Upper lobe of right lung (tissue), 1 donor: ENCODE measurements at regions not wholly inside any gene's neighbourhood (a gene's known extent, or its start where the extent isn't known, plus 50 kb on each side); places are given as distances from the start of the nearest gene placed in this dataset.
"Not testable (repeated sequence)": the region's sequence is repeated elsewhere in the genome, so short reads cannot be mapped to it uniquely, and the experiment has no call there.

ENCODE experiments used
- ATAC-seq: fragments of 200-7000 bp; cut with Tn5 transposase; one replicate; pipeline ENCODE4 v1.9.1; 2020; ENCODE audit warnings: mild to moderate bottlenecking, moderate library complexity
- DNase-seq: peaks from one replicate; pipeline ENCODE4 v3.0.0-alpha.2; 2020
- H3K27ac ChIP-seq: fragments of 200-600 bp; one replicate; pipeline ENCODE4 v1.8.0; 2022
- H3K27me3 ChIP-seq: fragments of 200-600 bp; one replicate; pipeline ENCODE4 v1.8.0; 2022; ENCODE audit warnings: mild to moderate bottlenecking
- H3K36me3 ChIP-seq: fragments of 200-600 bp; one replicate; pipeline ENCODE4 v1.8.0; 2022
- H3K4me1 ChIP-seq: fragments of 200-600 bp; one replicate; pipeline ENCODE4 v1.8.0; 2022
- H3K4me3 ChIP-seq: fragments of 200-600 bp; one replicate; pipeline ENCODE4 v1.8.0; 2022; ENCODE audit warnings: mild to moderate bottlenecking
- H3K9me3 ChIP-seq: fragments of 200-600 bp; one replicate; pipeline ENCODE4 v1.8.0; 2022
- CTCF ChIP-seq: fragments of 200-600 bp; IDR thresholded peaks from one replicate; pipeline ENCODE4 v1.8.0; 2022; ENCODE audit warnings: antibody characterized with exemption
- intact Hi-C: fragments of 100-400 bp; cut with DNase I; formaldehyde crosslinking; loops from one replicate; pipeline ENCODE4 v1.11.0; 2022
- donor health status: DM: no; HTN: yes; CAD: no; lungs with severe emphysema.

DNA sequence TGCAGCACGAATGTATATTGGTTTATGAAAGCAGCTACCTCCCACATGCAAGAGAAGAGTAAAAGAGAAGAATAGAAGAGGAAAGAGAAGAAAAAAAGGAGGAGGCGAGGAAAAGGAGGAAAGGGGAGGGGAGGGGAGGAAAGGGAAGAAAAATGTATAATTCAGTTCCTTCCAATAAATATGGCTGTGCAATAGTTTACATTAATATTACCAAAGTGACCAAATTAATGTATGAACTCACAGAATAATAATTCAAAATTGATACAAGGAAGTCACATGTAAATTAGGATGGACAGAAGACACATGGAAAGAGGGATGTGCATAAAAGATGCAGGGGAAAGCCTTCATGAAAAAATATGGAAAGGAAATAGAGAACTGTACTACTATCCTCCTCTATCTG is 172.5 kb downstream of the SLC38A4 start:
- Histone ChIP-seq H3K27ac (no peak overlapping the region), H3K27me3 (no peaks in the 10 kb centered on the region), H3K36me3 (no peaks in the 10 kb centered on the region), H3K9me3 (no peaks in the 10 kb centered on the region), H3K4me1 (no peaks in the 10 kb centered on the region), H3K4me3 (no peak overlapping the region)
- TF ChIP-seq CTCF, result no peak
- DNase-seq (no peak), ATAC-seq (no peak)
- intact Hi-C loops, result no loop called here

- intact Hi-C loops, result no loop called here
- no peak for ATAC-seq
Measured at GRCh38 chr12:46652692-46653091, 173.1 kb downstream of the SLC38A4 start.

DNA sequence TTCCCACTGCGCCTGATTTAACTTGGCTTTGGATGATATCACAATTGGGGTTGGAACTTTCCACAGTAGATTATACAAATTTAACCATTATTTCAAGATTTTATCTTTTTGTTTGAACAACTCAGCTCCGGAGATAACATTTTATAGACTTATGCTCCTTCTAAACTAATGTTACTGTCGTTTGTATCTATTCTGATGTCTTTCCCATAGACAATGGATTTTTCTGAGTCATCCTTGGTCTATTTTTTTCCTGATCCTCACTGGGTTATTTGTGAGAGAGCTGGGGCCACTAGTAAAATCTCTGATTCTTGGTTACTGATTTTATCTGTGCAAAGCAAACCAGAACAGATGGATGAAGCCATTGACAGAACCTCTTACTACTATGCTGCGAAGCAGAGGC is 175.1 kb downstream of the SLC38A4 start:
- Histone ChIP-seq H3K9me3 (no peaks in the 10 kb centered on the region), H3K27me3 (no peaks in the 10 kb centered on the region), H3K27ac (no peak overlapping the region), H3K4me3 (no peak overlapping the region), H3K4me1 (no peaks in the 10 kb centered on the region), H3K36me3 (no peaks in the 10 kb centered on the region)
- TF ChIP-seq CTCF, result no peak
- intact Hi-C loops, result no loop called here
- ATAC-seq (no peak), DNase-seq (no peak)

More at GRCh38 chr12:46652692-46653091, 173.1 kb downstream of the SLC38A4 start:
- TF ChIP-seq CTCF, result no peak
- Histone ChIP-seq H3K9me3 (no peaks in the 10 kb centered on the region), H3K27ac (no peak overlapping the region), H3K4me3 (no peak overlapping the region), H3K36me3 (no peaks in the 10 kb centered on the region), H3K4me1 (no peaks in the 10 kb centered on the region), H3K27me3 (no peaks in the 10 kb centered on the region)
- no peak for DNase-seq

GRCh38 chr12:46649433-46649832 is 176.4 kb downstream of the SLC38A4 start:
- Histone ChIP-seq H3K27ac (no peak overlapping the region), H3K9me3 (no peaks in the 10 kb centered on the region), H3K4me1 (no peaks in the 10 kb centered on the region), H3K27me3 (no peaks in the 10 kb centered on the region), H3K36me3 (no peaks in the 10 kb centered on the region), H3K4me3 (no peak overlapping the region)
- no peak for TF ChIP-seq CTCF
- ATAC-seq (no peak), DNase-seq (no peak)
- intact Hi-C loops, result no loop called here

GRCh38 chr12:46647034-46647433 is 178.8 kb downstream of the SLC38A4 start:
- DNase-seq (no peak), ATAC-seq (no peak)
- Histone ChIP-seq H3K36me3 (no peaks in the 10 kb centered on the region), H3K27me3 (no peaks in the 10 kb centered on the region), H3K9me3 (peaks cover 2% of the 10 kb centered on the region), H3K27ac (no peak overlapping the region), H3K4me1 (no peaks in the 10 kb centered on the region), H3K4me3 (no peak overlapping the region)
- TF ChIP-seq CTCF, result no peak
- intact Hi-C loops, result no loop called here

DNA sequence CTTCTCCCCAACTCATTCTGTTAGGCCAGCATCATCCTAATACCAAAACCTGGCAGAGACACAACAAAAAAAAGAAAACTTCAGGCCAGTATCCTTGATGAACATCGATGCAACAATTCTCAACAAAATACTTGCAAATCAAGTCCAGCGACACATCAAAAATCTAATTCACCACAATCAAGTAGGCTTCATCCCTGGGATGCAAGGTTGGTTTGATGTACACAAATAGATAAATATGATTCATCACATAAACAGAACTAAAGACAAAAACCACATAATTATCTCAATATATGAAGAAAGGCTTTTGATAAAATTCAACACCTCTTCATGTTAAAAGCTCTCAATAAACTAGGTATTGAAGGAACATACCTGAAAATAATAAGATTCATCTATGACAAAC is 184.1 kb downstream of the SLC38A4 start:
- ATAC-seq, H3K4me3 ChIP-seq, H3K4me1 ChIP-seq, H3K36me3 ChIP-seq, intact Hi-C loops, H3K27ac ChIP-seq, H3K27me3 ChIP-seq, DNase-seq: not testable (repeated sequence)
- peaks cover 11% of the 10 kb centered on the region for H3K9me3 ChIP-seq
